NOMO-1 treated with dmso at 0.1 percent for 144 hours (cell line): ENCODE measurements at regions not wholly inside any gene's neighbourhood (a gene's known extent, or its start where the extent isn't known, plus 50 kb on each side); places are given as distances from the start of the nearest gene placed in this dataset.

Experiments used
- DNase-seq: peaks from one replicate; lab custom pipeline; 2025; ENCODE audit not compliant: unreplicated experiment; lab: John Stamatoyannopoulos, UW

DNA sequence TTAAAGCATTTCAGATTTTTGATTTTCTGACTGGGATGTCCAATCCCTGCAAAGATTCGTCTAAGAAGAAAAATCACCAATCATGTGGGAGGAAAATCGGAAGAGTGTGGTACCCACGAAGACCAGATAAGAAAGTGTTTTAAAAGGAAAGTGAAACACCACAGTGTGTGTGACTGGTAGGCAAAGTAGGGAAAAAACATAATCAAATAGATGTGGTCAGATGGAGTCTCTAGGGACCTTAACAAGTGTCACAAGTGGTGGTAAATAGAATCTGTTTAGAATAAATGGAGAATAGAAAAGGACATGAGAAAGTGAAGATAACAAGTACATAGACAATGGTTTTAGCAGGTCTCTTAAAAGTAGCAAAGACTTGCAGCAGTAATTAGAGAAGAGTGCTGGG, 154.6 kb downstream of the SLC30A10 start:
- DNase-seq: no peak

DNA sequence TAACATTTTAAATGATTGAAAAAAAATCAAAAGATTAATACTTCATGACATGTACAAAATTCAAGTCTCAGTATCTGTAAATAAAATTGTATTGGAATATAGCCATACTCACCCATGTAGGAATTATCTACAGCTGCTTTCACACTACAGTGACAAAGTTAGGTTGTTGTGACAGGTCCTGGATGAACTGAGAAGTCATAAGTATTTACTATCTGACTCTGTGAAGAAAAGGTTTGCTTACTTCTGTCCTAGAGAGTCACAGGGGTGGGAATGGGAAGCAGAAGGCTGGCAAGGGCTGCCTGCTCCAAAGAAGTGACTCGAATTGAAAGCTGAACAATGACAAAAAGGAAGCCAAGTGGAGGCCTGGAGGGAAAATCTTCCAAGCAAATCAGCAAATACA, 155.2 kb downstream of the SLC30A10 start:
- no peak for DNase-seq

DNA sequence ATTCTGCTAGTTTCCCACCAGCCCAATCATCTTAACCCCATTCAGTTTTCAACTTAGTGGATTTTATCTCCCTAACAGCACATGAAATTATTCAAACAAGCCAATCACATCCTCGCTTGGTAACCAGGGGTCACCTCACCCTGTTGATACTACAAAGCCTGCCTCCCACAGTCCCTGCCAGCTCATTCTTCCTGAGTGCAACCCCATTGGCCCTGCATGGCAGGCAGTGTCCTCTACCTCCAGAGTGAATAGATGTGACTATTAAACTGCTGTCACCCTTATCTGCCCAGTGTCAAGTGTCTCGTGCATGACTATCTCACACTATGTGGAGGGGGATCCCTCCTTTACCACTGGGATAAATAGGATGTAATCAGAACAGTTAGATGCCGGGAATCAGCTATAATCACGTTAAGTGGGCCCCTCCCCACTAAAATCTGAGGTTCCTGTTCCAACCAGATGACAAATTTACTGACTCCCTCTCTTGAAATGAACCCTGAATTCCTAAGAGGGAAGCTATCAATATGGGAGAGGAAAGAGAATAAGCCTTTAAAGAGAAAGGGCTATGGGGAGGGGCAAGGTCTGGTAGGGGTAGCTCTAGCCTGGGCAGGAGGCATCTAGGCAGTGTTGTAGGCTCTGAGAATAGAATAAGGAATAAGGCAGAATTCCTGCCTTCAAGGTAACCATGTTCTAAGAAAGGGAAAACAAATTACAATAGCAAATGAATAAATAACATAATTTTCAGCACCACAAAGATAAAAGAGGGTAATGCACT, 155.9 kb downstream of the SLC30A10 start:
- no peak for DNase-seq

DNA sequence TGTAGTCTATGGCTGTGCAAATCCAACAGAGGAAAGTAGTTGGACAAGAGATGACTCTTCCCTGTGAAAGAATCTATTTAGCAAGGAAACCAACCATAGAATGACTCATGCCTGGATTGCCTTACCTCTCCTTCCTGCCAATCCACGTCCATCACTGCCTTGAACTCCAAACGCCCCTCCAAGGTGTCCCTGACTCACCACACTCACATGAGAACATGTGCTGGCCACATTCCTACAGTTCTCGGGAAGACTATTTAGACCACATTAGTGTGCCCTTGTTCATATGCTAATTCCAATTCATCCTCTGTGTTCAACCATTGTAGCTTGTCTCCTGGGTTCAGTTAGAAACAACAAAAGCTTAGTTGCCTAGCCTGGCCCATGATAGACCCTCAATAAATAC, 157.3 kb downstream of the SLC30A10 start:
- no peak for DNase-seq

DNA sequence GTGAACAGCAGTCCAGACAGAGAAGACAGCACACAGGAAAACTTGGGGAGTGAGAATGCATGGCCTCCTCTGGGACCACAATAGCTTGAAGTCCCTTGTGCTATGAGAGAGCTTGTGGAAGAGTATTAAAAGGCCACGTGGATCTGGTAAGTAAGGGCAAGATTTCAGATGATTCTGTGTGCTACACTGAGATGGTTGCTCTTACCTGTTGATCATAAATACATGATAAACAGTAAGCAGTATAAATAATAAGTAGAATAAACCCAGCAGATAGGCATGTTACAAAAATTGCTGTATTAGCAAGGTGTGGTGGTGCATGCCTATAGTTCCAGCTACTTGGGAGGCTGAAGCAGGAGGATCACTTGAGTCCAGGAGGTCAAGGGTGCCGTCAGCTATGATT, 150.4 kb upstream of the ZC3H11B start:
- no peak for DNase-seq

DNA sequence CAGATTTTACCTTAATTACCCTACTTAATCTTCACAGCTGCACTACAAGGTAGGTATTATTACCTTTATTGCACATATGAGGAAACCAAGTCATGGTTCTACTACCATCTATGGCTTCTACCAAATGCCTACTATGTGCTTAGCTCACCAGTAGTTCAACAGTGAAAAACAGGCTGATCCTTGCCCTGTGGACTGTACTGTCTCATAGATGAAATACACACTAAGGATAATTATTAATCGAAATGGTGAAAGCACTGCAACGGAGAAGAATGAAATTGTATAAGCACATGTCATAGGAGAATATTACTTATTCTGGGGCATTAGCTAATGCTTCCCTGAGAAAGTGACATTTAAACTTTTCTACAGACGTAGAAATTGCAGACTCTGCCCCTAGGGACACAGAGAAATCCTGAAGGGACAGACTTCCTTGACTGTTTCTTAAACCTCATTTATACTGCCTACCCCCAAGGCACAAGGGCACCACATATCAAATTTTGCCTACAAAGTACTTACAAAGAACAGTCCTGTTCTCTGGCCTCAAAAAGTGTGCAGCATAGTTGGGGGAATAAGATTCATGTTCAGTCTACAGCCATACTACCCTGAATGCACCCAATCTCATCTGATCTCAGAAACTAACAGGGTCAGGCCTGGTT, 148.4 kb upstream of the ZC3H11B start:
- no peak for DNase-seq

DNA sequence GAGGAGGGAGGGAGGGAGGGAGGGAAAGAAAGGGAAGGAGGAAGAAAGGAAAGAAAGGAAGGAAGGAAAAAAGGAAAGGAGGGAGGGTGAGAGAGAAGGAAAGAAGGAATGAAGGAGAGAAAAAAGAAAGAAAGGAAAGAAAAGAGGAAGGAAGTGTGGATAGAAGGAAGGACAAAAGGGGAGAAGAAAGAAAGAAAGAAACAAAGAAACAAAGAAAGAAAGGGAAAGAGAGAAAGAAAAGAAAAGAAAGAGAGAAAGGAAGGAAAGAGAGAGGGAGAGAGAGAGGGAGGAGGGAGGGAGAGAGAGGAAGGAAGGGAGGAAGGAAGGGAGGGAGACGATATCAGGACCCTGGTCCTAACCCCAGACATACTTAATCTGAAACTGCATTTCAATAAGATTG, 146.2 kb upstream of the ZC3H11B start:
- no peak for DNase-seq

DNA sequence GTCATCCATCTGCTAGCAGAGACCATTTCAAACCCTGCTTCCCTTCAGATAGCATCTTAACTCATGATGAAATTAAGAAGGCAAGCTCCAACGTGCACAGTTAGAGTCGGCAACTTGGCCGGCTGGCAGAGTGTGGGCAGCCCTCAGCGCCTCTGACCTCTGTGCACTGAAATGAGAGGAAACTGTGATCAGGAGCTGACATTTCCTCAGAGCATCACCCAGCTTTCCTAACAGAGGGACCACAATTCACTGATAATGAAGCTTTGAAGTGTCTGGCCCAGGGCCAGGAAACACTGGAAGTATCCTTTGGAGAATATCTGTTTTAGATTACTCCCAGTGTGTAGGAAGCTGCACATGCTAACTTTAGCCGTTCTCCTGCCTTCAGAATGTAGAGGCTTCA, 145.0 kb upstream of the ZC3H11B start:
- DNase-seq: no peak

DNA sequence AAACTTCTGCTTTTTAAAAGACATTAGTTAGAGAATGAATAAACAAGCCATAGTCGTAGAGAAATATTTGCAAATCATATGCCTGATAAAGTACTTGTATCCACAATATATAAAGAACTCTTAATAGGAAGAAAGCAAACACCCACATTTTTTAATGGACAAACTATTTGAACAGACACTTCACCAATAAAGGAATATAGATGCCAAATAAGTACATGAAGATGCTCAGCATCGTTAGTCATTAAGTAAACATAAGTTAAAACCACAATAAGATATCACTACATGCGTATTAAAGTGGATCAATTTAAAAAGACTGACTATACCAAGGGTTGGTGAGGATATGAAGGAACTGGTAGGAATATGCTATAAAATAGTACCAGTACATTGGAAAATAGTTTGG, 142.3 kb upstream of the ZC3H11B start:
- no peak for DNase-seq

DNA sequence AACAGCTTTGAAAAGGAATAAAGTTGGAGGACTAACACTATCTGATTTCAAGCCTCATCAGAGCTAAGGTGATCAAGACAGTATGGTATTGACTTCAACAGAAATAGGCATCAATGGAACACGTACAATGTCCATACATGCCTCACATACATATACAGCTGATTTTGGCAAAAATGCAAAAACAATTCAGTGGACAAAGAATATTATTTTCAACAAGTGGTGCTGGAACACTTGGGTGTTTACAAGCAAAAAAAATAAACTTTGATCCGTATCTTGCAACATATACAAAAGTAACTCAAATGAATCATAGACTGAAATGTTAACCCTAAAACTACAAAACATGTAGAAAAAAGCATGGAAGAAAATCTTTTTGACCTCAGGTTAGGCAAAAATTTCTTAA, 141.9 kb upstream of the ZC3H11B start:
- DNase-seq: no peak

DNA sequence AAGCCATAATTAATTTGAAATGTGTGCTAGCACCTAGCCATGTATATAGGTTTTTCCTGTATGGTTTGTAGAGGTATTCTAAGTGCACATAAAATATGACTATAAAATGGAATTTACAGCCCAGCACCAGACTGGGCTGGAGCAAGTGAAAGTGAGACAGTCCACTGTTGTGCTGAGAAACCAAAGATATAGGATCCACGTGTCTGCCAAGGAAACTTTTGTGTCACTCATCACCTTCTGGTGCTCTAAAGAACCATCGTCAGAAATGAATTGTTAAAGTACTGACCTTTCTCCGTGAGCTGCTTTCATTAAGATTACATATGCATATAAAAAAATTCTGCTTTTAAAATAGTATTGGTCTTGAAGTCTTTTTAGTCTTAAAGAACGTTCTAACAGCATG, 141.0 kb upstream of the ZC3H11B start:
- DNase-seq: no peak

DNA sequence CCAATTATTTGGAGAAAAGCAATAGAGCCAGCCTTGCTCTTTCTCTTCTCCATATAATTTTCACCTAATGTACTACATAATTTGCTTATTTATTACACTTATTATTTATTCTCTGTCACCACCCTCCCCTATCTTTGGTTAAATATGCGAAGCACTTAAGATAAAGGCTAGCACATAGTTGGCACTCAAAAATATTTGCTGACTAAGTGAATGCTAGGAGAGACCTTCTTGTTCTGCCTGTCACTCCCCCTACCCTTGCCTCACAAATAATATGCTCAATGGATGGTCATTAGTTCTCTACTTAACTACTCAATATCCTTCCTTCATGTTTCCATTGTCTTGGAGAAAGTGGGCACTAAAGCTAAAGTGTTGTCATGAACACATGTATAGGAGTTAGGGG, 139.7 kb upstream of the ZC3H11B start:
- DNase-seq: no peak

DNA sequence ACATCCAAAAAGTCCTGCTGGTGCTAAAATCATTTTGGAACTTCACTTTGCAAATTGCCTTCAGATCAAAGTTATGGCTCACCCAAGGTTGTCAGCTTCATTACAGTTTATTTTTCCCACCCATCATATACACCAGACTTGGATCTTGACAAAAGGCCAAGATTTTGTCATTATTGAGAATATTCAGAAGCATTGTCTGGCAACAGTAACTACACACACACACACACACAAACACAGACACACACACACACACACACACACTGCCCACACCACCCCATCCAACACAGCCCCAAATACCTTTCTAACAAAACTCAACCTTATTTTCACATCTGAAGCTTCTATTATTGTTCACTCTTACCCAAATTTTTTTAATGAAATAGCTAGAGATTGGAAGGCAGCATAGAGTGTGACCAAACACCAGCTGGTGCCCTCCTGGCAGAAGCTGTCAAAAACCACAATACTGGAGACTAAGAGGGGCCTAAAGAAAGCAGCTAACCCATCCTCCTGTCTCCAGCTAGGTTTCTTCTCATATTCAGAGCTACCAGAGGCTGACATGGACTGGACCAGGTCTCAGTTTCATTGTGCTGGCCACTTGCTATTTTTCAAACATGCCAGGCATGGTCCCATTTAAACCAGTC, 139.1 kb upstream of the ZC3H11B start:
- DNase-seq: no peak

DNA sequence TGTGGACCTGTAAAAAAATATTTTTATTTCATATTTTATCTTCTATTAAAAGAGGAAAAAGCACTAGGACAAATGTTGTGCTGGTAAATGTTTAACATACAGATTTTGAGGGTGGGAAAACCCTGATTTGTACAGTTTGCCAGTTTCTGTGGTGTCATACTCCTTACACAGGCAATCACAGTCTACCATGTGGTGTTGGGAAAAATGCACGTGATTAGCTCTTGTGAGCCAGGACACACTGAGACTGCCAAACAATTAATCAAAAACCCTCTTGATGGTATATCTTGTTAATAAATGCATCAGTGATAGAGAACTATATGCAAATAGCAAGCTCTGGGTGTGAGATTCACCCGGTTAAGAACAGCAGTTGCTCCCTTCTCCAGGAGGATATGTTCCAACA, 136.5 kb upstream of the ZC3H11B start:
- no peak for DNase-seq

DNA sequence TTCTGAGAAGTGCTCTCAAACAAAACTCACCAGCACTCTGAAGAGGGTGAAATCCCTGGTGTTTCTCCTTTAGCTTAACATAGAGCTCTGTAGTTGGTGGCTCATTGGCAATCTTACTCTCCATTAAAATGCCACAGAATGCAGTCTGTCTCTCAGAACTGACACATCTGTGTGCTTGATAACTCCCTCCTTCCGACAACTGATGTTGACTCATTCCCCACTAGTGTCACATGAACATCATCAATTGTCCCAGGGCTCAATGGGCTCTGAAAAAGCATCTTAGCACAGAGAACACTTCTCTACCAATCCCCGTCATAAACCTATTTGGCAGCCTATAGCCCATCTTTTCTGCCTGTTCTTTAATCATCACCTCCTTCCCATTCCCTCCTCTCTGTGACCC, 133.2 kb upstream of the ZC3H11B start:
- no peak for DNase-seq

DNA sequence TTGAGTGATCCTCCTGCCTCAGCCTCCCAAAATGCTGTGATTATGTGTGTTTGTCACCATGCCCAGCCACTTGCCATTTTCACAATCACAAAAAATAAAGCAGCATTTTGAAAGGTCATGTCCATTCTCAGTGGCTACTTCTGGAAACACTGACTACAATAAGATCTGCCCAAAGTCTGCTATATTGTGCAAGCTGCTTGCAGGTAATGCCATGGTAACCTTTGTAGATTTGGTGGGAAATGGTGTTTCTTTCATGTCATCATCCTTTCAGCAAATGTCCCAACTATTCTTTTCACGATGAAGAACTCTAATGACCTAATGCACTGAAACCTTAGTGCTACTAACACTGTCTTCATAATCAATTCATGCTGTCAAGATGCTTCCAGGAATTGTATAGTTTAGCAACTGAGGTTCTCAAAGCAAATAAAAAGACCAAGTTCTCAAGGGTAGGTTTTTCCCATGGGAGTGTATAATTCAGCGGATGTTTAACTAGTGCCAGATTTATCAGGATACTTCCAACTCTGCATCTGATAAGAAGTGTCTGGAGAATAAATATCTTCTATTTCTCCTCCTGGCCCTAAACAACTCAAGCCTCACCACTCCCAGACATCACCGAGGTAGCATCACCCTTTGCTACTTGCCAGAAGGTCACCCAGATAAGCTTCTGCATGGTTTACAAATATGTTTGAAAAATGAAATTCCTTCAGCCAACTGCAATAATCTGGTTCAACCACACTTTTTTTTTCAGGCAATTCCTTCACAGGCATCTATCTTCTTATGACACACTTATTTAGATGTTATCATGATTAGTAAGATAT, 132.0 kb upstream of the ZC3H11B start:
- DNase-seq: no peak

DNA sequence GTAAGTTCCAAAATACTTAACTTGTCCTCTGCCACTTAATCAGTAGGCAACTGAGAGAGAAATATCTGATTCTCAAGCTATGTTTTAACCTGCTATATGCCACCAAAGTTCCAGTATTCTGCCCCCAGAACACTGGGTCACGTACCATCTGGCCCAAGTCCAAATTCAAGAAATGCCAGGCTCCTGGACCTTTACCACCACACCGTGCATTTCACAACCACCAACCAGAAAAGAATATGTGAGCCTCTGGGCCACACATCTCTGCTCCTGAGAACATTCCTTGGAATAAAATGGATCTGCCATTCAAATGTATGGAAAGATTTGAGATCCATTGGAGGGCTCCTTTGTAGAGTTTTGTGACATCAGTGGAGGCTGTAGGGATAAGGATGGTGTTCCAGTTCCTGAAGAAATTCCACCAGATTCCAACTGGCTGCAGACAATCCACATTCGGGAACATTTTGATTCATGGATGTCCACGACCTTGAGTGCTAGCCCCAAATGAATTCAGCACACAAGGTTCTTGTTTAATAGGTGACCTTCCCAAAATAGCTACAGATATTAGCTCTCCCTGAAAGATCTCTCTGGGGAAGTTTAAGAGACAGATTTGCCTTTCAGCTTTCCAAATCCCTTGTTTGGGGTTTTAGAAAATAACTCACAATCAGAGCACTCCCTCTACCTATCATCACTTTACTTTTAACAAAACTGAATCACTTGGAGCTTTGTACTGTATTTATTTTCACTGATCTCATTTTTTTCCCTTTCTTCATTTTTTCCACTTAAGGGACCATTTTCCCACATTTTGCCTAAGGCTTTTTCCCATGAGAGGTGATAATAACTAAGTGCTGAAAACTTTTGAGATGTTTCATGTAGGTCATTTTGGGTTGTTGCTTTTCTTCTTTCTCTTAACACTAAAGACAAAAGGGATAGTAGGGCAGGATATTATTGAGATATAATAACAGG, 128.4 kb upstream of the ZC3H11B start:
- DNase-seq: no peak

DNA sequence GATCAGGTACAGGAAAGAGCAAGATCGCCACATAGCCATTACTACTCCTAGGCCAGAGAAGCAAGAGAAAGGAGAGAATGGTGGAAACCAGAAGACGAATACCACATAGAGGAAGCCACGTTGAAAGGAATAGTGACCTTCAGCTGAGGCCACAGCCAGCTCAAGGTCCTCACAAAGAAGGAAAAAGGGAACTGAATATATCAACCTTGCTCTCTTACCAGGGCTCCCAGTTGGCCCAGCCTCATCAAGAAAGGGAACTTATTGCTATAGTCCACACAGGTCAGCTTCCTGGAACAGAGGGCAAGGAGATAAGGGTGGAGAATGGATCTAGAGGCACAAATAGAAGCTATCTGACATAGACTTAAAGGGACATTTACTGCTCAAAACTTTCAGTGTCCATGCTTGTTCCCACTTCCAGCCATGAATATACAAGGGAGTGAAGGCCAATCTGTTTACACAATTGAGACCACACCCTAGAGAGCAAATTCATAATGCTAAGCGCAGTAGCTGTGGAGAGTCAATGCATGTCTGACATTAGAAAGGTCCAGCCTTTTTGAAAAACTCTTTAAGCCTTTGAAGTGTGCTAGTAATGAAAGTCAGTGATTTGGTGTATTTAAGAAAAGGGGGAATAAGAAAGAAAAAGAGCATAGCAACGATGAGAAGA, 120.7 kb upstream of the ZC3H11B start:
- DNase-seq: no peak

DNA sequence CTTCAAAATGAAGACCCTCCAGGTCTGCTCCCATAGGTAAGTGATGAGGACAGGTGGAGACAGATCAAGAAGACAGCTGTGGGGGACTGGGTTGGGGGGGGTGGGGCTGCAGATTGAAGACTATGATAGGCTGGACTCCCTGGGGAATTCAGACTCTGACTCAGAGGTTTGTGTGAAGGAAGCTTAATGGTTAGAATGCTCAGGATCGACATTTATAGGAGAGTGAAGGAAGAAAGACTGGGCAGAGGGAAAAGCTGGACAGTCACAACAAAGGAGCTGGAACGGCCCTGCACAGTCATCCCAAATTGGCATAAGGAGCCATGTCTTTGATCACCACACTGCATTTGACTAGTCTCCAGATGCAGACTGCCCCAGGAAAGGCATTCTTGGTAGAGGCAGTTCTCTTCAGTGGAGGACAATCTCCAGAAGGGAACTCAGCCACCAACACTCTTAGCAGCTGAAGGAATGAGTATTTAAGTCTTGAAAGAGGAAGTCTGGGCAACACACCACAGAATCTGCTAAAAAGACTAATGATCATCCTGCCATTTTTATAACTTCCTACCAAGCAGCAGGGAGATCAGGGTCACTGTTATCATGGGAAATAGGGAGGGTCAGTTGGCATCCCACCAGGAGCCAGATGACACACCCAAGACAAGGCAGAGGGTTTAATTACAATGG, 120.0 kb upstream of the ZC3H11B start:
- DNase-seq: no peak
